HepG2 (cell line): ENCODE measurements at regions not wholly inside any gene's neighbourhood (a gene's known extent, or its start where the extent isn't known, plus 50 kb on each side); places are given as distances from the start of the nearest gene placed in this dataset.

Experiments used
- ATAC-seq: fragments of 200-7000 bp; cut with Tn5 transposase; 3 replicates; pipeline ENCODE4 v1.9.1; 2020; ENCODE audit warnings: mild to moderate bottlenecking, moderate library complexity
- BruUV-seq: library from RNA; stranded (reverse); fragments of 400-500 nt; replicated peaks from 2 replicates; lab custom pipeline; 2021; lab: Mats Ljungman, UMichigan
- CTCF ChIA-PET: fragments of 300-600 bp; formaldehyde crosslinking; extraction: SDS; loops from one replicate; lab custom pipeline; 2021; ENCODE audit warnings: low total read pairs, inconsistent platforms, low intra/inter-chr PET ratio; lab: Yijun Ruan, JAX
- POLR2A ChIA-PET: fragments of 350-600 bp; sonication (Branson Sonifier 250); formaldehyde crosslinking; loops from one replicate; lab custom pipeline; 2020; ENCODE audit warnings: antibody characterized with exemption, inconsistent platforms; lab: Yijun Ruan, JAX
- DNase-seq: peaks from one replicate; pipeline ENCODE4 v3.0.0-alpha.2; 2015; ENCODE audit warnings: low spot score
- FAIRE-seq: peaks from 3 replicates; lab custom pipeline; 2011; peaks lifted over from hg19 to GRCh38; lab: Jason Lieb, UNC
- H2AFZ ChIP-seq: one replicate; pipeline ENCODE4 v1.6.1; 2011; ENCODE audit warnings: low read length, inconsistent platforms
- H3K27ac ChIP-seq: fragments of 300-600 bp; 3 replicates; pipeline ENCODE4 v1.8.0; 2011; ENCODE audit warnings: mixed run types, mild to moderate bottlenecking, mixed read lengths, low read length, inconsistent platforms; ENCODE audit not compliant: insufficient read depth; ENCODE audit errors: extremely low read length
- H3K27me3 ChIP-seq, 2 experiments: fragments of 200-600 bp in 1 of 2; 2 replicates in 1 of 2; 3 replicates in 1 of 2; pipeline versions ENCODE4 v1.6.0 to v1.8.0; 2011; ENCODE audit warnings: low read length in 2 of 2, mild to moderate bottlenecking in 2 of 2, moderate library complexity in 2 of 2, inconsistent platforms in 1 of 2; ENCODE audit not compliant: insufficient read depth in 2 of 2, control insufficient read depth in 1 of 2
- H3K36me3 ChIP-seq, 2 experiments: fragments of 200-600 bp in 1 of 2; replicated peaks in 1 of 2; 2 replicates in 1 of 2; 3 replicates in 1 of 2; pipeline versions ENCODE4 v1.5.1 to v1.8.0; 2011; ENCODE audit warnings: low read length in 2 of 2, inconsistent platforms in 1 of 2; ENCODE audit not compliant: insufficient read depth in 2 of 2, control insufficient read depth in 1 of 2
- H3K4me1 ChIP-seq: 2 replicates; pipeline ENCODE4 v1.5.1; 2012; ENCODE audit warnings: low read length, inconsistent platforms; ENCODE audit not compliant: insufficient read depth
- H3K4me2 ChIP-seq: 2 replicates; pipeline ENCODE4 v1.6.0; 2011; ENCODE audit warnings: low read depth, low read length, inconsistent platforms
- H3K4me3 ChIP-seq, 3 experiments: fragments of 200-600 bp in 1 of 3; sonication (generic), shearing (Covaris generic) in 1 of 3; replicated peaks in 1 of 3; 2 replicates each; pipeline ENCODE4 v1.5.1; 2011 to 2016; ENCODE audit warnings: low read length in 3 of 3, inconsistent platforms in 2 of 3, low read depth in 2 of 3, mild to moderate bottlenecking in 2 of 3, control low read depth in 1 of 3, mixed read lengths in 1 of 3; ENCODE audit not compliant: insufficient read depth in 1 of 3
- H3K79me2 ChIP-seq: one replicate; pipeline ENCODE4 v1.6.1; 2011; ENCODE audit warnings: low read length, inconsistent platforms; ENCODE audit not compliant: insufficient read depth
- H3K9ac ChIP-seq: 2 replicates; pipeline ENCODE4 v1.6.0; 2011; ENCODE audit warnings: mild to moderate bottlenecking, low read depth, low read length, inconsistent platforms; ENCODE audit not compliant: insufficient read depth
- H3K9me3 ChIP-seq: 2 replicates; pipeline ENCODE4 v1.5.1; 2012; ENCODE audit warnings: mild to moderate bottlenecking, low read length
- H4K20me1 ChIP-seq: 2 replicates; pipeline ENCODE4 v1.6.0; 2011; ENCODE audit warnings: inconsistent platforms, mild to moderate bottlenecking, low read length, moderate library complexity; ENCODE audit not compliant: insufficient read depth
- ERF ChIP-seq: IDR thresholded peaks from 2 replicates; pipeline ENCODE4 v1.6.1; 2018; ENCODE audit warnings: missing biosample characterization, missing genetic modification reagents
- GABPB1 ChIP-seq: IDR thresholded peaks from 2 replicates; pipeline ENCODE4 v1.6.1; 2016; ENCODE audit warnings: mild to moderate bottlenecking, missing genetic modification reagents, moderate library complexity, missing compliant biosample characterization
- NR1H2 ChIP-seq: sonication (generic); formaldehyde crosslinking; IDR thresholded peaks from 2 replicates; pipeline ENCODE4 v1.8.1; 2022; ENCODE audit warnings: low read depth, missing genetic modification reagents, borderline replicate concordance
- SP2 ChIP-seq: sonication (generic); formaldehyde crosslinking; IDR thresholded peaks from 2 replicates; pipeline ENCODE4 v1.5.1; 2020; ENCODE audit warnings: mild to moderate bottlenecking, missing genetic modification reagents
- ZNF564 ChIP-seq: sonication (generic); formaldehyde crosslinking; IDR thresholded peaks from 2 replicates; pipeline ENCODE4 v1.8.1; 2023; ENCODE audit warnings: mild to moderate bottlenecking, missing genetic modification reagents
- WGBS: methylation state at CpG from one replicate; pipeline ENCODE4 v1.1.6; 2017; ENCODE audit warnings: low lambda C conversion rate; 5-methylcytosine and 5-hydroxymethylcytosine counted together
- in situ Hi-C: cut with HindIII; loops from 2 replicates; pipeline ENCODE4 v1.10.0; 2017; ENCODE audit warnings: low pct_unique_long_range_greater_than_20kb; ENCODE audit not compliant: extremely low pct_ligation_motif_present
- intact Hi-C: fragments of 100-400 bp; cut with micrococcal nuclease; formaldehyde crosslinking; loops from one replicate; pipeline ENCODE4 v1.10.0; 2022; ENCODE audit not compliant: unreplicated experiment
- TF ChIP-seq, protein P1 (sequence below): sonication (generic); formaldehyde crosslinking; IDR thresholded peaks from 2 replicates; pipeline ENCODE4 v1.5.0; 2020; ENCODE audit warnings: mild to moderate bottlenecking, low read depth, missing genetic modification reagents, borderline replicate concordance
- TF ChIP-seq, protein P2 (sequence below): sonication (generic); formaldehyde crosslinking; IDR thresholded peaks from 2 replicates; pipeline ENCODE4 v1.8.1; 2023; ENCODE audit warnings: missing genetic modification reagents, mild to moderate bottlenecking, borderline replicate concordance
- TF ChIP-seq, protein P3 (sequence below): sonication (generic); formaldehyde crosslinking; IDR thresholded peaks from 2 replicates; pipeline ENCODE4 v1.4.0; 2020; ENCODE audit warnings: mild to moderate bottlenecking, missing genetic modification reagents

DNA sequence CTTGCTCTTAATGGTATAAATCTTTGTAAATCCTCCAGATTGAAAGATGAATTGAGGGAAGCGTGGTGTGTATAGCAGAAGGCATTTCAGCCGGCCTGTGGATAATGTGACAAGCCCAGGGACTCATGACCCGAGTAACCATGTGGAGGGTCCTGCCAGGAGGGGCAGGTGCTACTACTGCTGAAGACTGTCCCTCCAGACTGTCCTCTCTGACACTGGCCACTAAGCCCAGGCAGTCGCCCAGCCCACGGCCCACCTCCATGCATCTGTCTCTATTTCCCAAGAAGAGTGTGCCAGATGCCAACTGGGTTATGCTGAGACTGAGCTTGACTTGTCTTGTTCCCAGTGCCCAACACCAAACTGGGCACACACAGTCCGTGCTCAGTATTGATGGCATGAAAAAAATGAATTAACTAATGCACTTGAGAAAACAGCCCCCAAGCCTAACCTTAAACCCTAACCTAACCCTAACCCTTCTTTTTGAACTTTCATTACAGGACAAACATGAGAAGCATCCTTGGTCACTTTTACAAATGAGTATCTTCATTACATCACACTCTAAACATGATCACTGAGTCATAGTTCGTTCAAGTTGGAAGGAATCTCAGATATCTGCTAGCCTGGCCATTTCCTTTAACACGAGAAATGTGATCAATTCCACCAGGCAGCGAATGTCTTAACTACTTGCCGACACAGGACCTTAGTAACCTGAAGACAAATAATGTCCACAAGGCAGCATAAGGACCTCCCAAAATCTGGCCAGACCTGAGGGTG, 182.2 kb upstream of the RREB1 start:
- H3K9ac ChIP-seq: no peak overlapping the region
- ChIA-PET POLR2A (no interaction called here), CTCF (no interaction called here)
- peaks cover 5% of the 10 kb centered on the region; the same call in 1 of the 2 replicates for H3K4me1 ChIP-seq
- peaks cover 0 to 9% of the 10 kb centered on the region in 2 experiments; a peak in 1 of 5 replicates for H3K27me3 ChIP-seq
- intact Hi-C loops (no loop called here), in situ Hi-C loops (no loop called here)
- H3K4me2 ChIP-seq: no peak overlapping the region
- DNase-seq (no peak), FAIRE-seq (no peak), ATAC-seq (no peak)
- H2AFZ ChIP-seq: no peak overlapping the region
- 36% methylated on average over 8 of the region's 10 CpGs for WGBS
- no peaks in the 10 kb centered on the region for H3K9me3 ChIP-seq
- no TSS peak for BruUV-seq
- H3K79me2 ChIP-seq: no peaks in the 10 kb centered on the region
- no peak overlapping the region for H3K4me3 ChIP-seq
- H3K27ac ChIP-seq: no peak overlapping the region
- H3K36me3 ChIP-seq: no peaks in the 10 kb centered on the region
- TF ChIP-seq ERF (CRISPR knock-in tag) (no peak), GABPB1 (CRISPR knock-in tag) (no peak), ZNF564 (CRISPR knock-in tag) (no peak), NR1H2 (CRISPR knock-in tag) (no peak), SP2 (CRISPR knock-in tag) (no peak)
- TF ChIP-seq, protein P1, sequence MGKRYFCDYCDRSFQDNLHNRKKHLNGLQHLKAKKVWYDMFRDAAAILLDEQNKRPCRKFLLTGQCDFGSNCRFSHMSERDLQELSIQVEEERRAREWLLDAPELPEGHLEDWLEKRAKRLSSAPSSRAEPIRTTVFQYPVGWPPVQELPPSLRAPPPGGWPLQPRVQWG: no peak
- TF ChIP-seq, protein P2, sequence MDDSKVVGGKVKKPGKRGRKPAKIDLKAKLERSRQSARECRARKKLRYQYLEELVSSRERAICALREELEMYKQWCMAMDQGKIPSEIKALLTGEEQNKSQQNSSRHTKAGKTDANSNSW: no peak
- TF ChIP-seq, protein P3, sequence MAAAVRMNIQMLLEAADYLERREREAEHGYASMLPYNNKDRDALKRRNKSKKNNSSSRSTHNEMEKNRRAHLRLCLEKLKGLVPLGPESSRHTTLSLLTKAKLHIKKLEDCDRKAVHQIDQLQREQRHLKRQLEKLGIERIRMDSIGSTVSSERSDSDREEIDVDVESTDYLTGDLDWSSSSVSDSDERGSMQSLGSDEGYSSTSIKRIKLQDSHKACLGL (CRISPR knock-in tag): no peak
- no peaks in the 10 kb centered on the region for H4K20me1 ChIP-seq
